NCI-H146 treated with DMSO at 0.1 percent for 48 hours (cell line): ENCODE measurements at regions not wholly inside any gene's neighbourhood (a gene's known extent, or its start where the extent isn't known, plus 50 kb on each side); places are given as distances from the start of the nearest gene placed in this dataset.

Experiments used
- DNase-seq: peaks from one replicate; lab custom pipeline; 2025; ENCODE audit not compliant: unreplicated experiment; lab: John Stamatoyannopoulos, UW

DNA sequence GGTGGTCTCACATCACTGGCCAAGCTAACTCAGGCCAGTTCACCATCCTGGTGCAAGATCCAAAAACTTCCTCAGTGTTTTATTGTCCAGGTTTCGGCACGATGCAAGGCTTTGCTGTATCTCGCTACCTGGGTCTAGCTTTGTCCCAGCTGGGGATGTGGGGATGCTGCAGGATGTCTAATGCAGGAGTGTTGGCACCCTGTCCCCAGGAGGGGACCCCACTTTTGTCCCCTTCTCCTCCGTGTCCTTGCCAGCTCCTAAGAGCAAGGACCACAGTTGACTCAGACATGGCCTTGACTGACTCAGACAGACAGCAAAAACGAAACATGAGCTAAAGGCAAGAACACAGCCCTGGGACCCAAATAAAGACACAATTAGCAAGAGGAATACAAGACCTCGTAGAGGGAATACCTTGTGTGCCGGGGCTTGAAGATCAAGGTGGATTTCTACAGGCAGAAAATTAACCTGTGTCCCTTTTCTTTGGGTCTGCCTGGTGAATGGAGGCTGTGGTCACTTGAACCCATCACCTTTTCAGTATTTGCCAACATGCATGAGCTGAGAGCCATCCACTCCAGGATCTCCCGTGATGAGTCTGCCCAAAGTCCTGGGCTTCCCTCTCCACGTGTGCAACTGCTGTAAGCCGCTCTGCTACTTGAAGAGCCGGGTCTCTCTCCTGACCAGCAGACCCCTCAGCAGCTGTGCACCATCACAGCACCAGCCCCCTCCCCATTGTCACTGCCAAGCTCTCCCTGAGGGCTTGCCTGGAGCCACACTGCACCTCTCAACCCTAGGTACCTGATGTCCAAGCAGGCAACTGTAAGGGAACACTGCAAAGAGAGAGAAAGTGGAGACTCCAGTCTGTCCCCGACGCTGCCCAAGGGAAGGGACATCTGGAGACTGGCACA, 149.5 kb upstream of the ZNF507 start:
- no peak for DNase-seq

DNA sequence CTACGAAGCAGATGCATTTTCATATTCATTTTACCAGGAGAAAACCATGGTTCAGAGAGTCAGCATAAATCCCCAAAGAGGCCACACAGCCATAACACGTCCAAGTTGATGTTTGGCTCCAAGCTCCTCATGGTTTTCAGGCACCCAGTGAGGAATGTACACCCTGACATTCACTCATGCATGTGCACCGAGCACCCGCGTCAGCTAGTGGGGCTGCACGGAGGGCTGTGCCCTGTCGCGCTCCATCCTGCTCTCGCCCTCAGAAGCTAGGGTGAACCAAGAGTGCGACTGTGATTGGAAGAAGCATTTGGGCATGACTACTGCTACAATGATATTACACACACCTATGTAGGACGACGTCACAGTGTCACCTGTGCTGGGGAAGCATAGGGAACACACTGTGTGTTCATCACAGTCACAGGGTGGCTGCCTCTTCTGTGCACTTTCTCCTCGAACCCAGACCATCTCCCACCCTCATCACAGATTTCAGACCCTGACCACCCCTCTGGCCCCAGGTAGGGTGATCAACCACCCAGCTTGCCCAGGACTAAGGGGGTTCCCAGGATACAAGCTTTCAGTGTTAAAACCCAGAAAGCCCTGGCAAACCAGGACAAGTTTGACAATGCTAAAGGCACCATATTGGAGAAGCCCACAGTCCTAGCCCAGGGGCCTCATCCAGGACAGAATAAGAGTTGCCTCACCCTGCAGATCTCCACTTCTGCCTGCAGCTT, 148.6 kb upstream of the ZNF507 start:
- DNase-seq: no peak

DNA sequence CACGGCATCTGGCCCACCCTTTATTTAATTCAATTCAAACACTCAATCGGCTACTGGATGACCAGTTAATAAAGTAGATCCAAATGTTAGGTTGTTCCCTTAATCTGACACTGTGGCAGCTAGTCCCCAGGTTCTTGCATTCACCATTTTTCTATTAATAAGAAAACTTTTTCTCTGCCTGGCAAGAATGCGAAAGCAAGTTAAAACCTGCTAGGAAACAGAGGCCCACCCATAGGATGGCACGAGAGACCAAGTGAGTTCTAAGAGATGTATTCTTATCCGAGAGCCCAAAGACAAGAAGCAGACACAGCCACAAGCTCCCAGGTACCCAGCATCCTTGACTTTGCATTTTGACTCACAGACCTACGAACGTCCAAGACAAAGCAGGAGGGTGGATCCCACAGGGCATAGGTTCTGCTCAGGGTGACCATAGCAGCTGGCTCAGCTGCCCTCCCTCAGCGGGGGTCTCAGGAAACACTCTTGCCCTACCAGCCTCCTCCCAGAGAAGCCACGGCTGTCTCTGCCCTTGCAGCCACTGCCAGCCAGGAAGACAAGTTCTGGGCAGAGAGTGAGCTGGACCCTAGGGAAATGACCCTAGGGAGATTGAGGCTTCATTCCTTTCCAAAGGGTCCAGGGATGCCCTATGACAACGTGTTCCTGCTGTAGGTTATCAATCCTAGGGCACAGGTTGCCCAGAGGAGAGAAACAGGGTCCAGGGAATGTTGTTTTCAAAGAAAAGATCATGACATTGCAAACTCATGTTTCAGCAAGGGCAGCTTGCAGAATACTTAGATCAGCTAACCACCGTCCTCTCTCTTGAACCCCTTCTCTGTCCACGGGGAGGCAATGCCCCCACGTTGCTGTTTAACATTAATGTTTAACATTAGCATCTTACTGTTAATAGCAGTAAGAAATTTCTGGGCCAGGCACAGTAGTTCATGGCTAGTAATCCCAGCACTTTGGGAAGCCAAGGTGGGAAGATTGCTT, 147.2 kb upstream of the ZNF507 start:
- DNase-seq: no peak

GRCh38 chr19:32199501-32200040, 145.8 kb upstream of the ZNF507 start:
- no peak for DNase-seq

DNA sequence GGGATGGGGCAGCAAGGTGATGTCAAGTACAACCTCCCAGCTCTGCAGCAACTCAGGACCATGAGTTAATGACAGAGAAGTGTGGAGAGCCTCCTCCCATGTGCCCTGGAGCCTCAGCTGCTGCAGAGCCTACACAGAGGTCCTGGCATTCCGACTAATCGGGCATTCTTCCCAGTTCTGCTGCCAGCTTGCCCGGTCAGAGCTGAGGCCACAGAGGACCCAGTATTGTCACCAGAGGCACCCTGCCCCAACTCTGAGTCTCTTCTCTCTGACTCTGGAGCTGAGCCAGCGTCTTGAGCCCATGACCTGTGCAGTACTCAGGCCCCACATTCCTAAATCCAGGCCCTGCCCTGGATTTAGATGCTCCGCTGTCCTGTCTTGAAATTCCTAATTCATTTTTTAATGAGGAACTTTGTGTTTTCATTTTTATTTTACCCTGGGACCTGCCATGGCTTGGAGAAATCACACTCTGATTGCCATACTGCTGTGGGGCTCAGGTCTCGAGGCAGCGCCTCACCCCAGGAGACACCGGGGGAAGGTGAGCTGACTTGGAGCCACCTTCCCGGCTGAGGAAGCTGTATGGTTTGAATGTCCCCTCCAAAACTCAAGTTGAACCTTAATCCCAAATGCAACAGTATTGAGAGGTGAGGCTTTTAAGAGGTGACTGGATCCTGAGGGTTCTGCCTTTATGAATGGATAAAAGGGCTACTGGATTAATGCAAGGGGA, 144.9 kb upstream of the ZNF507 start:
- no peak for DNase-seq

DNA sequence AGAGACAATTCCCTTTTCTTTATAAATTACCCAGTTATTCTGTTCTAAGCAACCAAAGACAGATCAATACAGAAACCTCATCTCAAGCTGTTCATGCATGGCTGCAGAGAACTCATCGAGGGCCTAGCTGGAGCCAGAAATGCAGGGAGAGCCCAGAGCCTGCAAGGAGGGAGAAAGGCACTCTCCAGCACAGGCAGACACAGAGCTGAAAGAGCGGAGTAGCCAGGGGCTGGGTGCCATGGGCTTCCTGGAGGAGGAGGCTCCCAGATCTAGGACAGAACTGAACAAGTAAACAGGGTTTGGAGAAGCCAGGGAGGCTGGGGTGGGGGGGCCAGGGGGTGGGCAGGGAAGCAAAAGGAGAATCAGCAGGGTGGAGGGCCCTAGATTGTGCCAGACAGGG, 144.2 kb upstream of the ZNF507 start:
- no peak for DNase-seq

DNA sequence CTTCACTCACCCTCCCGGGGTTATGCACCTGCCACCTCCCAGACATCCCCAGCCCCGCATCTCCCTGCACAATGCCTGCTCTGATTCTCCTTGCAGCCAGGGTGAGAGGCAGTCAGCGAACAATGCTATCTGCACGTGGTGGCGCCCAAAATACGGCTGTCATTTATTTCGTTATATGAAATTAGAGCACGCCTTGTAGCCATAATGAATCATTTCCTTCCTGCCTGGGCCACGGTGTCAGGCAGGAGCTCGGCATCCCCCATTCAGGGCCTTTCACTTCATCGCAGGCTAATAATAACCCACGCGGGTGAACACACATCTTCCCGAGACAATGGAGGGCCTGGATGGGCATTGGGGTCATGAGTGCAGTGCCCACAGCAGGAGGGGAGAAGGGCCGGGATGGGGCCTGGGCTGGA, 143.8 kb upstream of the ZNF507 start:
- no peak for DNase-seq

DNA sequence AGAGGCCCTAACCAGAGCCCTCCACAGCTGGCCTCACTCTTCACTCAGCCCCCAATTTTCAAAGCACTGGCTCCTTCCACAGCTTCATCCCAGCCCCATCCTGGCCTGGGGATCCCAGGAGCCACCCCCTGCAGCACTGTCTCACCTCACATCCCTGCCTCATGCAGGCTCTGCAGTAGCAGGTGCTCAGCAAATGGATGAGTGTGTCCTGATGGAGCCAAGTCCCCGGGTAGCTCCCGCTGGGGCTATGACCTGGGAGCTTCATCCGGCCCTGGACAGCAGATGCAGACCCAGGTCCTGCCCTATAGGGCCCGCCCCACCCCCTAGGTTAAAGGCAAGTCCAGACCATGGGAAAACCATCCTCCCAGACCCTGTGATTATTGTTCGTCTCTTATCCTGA, 143.2 kb upstream of the ZNF507 start:
- no peak for DNase-seq

DNA sequence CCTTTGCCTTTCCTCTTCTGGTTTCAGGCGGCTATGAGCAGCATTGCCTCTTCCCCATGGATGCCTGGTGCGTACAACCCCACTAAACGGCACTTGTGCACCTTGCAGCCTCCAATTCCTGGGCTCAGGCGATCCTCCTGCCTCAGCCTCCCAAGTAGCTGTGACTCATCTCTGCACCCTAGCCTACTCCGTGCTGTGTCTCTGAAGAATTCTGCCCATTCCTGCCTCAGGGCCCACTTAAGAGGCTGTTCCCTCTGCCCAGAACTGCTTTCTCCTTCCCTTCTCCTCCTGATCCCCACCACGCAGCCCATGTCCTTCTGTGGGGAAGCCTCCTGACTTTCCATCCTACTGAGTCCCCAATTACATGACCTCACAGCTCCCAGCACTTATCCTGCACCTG, 142.2 kb upstream of the ZNF507 start:
- DNase-seq: no peak

GRCh38 chr19:32206065-32206464, 139.3 kb upstream of the ZNF507 start:
- DNase-seq: no peak

GRCh38 chr19:32208060-32208459, 137.3 kb upstream of the ZNF507 start:
- DNase-seq: no peak

GRCh38 chr19:32219392-32219791, 126.0 kb upstream of the ZNF507 start:
- no peak for DNase-seq

GRCh38 chr19:32219881-32220472, 125.4 kb upstream of the ZNF507 start:
- no peak for DNase-seq

- DNase-seq: no peak
These were observed 124.5 kb upstream of the ZNF507 start for GRCh38 chr19:32220951-32221350.

GRCh38 chr19:32222556-32222955, 122.9 kb upstream of the ZNF507 start:
- DNase-seq: no peak

- DNase-seq: no peak
These were observed 122.3 kb upstream of the ZNF507 start for GRCh38 chr19:32223106-32223505.

DNA sequence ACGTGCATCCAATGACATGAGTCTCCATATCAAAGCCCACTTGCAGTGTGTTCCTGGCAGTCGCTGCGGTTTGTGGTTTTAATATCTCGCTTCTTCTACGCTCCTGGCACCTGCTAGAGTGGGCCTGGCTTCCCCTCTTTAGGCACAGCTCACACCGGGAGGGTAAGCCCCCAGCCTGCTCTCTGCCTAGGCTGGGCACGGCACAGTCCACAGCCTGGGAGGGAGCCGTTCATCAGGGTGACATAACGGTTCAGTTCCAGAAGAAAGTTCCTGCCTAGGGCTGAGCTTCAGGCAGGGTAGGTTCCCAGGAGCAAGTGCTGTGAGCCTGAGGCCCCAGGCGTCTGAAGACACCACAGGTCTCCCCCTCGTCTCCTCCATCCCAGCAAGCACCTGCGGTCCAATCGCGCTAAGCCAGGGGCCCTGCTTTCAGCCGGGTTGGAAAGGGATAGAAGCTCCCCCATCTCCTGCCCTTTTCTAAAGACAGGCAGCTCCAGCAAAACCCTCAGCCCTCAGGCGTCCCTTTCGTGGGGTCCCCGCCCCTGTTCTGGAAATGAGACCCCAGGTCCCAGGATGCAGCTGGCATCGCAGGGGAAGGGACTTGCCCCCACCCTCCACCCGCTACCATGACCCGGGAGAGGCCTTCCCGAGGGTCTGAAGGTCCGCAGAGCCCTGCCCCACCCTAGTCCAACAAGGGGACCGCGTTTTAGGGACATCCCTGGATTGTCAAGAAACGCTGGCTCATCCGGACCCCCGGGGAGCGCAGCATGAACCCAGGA, 121.6 kb upstream of the ZNF507 start:
- DNase-seq: no peak

DNA sequence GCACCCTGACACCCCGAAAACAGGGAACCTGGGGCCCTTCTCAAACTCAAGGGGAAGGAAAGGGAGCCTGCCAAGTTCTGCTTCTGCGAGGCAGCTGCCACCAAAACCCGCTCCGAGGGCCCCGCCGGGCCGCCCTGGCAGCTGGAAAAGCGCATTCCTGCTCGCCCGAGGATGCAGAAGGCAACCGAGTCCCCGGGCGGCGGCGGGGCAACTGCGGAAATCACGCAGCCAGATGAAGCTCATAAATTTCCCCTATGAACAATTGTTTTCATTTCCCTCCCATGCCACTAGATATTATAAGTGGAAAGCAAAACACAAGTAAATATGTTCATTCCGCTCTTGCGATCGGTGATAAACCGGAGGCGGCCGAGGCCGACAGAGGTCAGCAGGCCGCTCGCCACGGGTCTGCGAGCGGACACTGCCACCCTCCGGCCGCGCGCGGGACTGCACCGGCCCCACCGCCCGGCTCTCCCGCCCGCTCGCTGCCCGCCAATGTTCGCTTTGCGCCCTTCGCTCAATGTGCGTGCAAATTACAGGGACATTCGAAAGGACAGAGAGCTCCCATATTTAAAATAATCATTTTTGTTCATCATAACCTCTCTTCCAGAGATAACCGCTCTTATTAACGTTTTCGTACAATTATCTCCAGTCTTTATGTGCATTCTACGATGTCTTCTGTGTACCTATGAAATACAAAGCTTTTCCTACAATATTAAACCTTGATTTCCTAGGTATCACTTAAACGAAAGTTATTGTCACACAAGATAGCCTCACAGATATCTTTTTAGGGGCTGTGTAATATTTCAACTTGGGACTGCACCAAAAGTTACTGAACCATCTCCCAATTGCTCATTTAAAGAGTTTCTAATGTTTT, 120.8 kb upstream of the ZNF507 start:
- DNase-seq: no peak
